ENCODE measurements at regions not wholly inside any gene's neighbourhood (a gene's known extent, or its start where the extent isn't known, plus 50 kb on each side); places are given as distances from the start of the nearest gene placed in this dataset.

DNA sequence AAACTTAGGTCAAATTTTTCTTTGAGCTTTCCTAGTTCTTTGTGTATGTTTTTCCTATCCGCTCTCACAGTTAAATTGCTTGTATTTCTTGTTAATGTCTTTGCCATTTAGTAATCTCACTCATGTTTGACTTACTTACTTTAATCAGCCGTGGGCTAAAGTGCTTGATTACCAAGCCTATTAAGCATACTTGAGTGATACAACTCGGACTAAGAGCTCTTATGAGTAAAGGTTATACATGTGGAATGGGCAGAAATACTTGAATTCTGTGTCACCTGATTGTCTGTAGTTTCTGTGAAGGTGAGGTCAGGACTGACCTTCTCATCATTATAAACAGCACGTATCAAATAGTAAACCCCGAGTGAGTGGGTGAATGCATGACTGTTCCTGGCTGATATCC, 664.5 kb downstream of the PDHA2 start (continued):
- TF ChIP-seq, protein P1, sequence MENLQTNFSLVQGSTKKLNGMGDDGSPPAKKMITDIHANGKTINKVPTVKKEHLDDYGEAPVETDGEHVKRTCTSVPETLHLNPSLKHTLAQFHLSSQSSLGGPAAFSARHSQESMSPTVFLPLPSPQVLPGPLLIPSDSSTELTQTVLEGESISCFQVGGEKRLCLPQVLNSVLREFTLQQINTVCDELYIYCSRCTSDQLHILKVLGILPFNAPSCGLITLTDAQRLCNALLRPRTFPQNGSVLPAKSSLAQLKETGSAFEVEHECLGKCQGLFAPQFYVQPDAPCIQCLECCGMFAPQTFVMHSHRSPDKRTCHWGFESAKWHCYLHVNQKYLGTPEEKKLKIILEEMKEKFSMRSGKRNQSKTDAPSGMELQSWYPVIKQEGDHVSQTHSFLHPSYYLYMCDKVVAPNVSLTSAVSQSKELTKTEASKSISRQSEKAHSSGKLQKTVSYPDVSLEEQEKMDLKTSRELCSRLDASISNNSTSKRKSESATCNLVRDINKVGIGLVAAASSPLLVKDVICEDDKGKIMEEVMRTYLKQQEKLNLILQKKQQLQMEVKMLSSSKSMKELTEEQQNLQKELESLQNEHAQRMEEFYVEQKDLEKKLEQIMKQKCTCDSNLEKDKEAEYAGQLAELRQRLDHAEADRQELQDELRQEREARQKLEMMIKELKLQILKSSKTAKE (IDR thresholded peaks at IDR 0.05; ENCODE audit: low read depth, poor library complexity, severe bottlenecking): no peak

DNA sequence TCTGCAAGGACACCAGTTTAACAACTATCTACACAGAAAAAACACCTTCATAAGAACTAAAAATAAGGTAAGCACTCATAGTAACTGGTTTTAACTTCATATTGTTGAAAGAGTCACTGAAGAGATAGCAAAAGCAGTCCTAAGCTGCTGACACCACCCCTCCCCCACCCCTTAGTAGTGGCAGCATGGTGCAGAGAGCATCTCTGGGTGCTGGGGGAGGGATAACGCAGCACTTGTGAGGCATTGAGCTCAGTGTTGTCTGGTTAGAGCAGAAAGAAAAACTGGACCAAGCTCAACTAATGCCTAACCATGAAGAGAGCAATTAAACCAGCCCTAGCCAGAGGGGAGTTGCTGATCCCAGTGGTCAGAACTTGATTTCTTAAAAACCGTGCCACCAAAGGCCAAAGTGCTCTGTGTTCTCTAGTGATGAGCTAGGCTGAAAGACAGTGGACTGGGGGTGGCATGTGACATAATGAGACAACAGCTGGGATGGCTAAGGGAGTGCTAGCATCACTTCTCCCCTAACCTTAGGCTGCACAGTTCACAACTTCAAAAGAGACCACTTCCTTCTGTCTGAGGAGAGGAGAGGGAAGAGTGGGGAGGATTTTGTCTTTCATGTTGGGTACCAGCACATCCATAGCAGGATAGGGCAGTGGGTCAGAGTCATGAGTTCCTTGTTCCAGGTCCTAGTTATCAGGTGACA, 669.3 kb downstream of the PDHA2 start:
- WGBS (ENCODE audit: insufficient coverage, insufficient replicate concordance, low lambda C conversion rate, missing lambda C conversion rate): 0% methylated on average over 2 of the region's 2 CpGs
- no peak for ATAC-seq
- TF ChIP-seq ZNF622 (IDR thresholded peaks at IDR 0.05) (no peak), NR2C1 (IDR thresholded peaks at IDR 0.05) (no peak), FOS (IDR thresholded peaks at IDR 0.05; ENCODE audit: borderline replicate concordance, extremely low read depth, insufficient read length) (no peak), HDGF (IDR thresholded peaks at IDR 0.05) (no peak), ZNF274 (IDR thresholded peaks at IDR 0.05; ENCODE audit: insufficient read depth, insufficient read length) (no peak), GATAD2B (conservative IDR thresholded peaks at IDR 0.05; ENCODE audit: low read depth) (no peak), TCF3 (IDR thresholded peaks at IDR 0.05; ENCODE audit: borderline replicate concordance, insufficient read depth, low read depth, low read length) (no peak)
- TF ChIP-seq, protein P2, sequence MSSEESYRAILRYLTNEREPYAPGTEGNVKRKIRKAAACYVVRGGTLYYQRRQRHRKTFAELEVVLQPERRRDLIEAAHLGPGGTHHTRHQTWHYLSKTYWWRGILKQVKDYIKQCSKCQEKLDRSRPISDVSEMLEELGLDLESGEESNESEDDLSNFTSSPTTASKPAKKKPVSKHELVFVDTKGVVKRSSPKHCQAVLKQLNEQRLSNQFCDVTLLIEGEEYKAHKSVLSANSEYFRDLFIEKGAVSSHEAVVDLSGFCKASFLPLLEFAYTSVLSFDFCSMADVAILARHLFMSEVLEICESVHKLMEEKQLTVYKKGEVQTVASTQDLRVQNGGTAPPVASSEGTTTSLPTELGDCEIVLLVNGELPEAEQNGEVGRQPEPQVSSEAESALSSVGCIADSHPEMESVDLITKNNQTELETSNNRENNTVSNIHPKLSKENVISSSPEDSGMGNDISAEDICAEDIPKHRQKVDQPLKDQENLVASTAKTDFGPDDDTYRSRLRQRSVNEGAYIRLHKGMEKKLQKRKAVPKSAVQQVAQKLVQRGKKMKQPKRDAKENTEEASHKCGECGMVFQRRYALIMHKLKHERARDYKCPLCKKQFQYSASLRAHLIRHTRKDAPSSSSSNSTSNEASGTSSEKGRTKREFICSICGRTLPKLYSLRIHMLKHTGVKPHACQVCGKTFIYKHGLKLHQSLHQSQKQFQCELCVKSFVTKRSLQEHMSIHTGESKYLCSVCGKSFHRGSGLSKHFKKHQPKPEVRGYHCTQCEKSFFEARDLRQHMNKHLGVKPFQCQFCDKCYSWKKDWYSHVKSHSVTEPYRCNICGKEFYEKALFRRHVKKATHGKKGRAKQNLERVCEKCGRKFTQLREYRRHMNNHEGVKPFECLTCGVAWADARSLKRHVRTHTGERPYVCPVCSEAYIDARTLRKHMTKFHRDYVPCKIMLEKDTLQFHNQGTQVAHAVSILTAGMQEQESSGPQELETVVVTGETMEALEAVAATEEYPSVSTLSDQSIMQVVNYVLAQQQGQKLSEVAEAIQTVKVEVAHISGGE (CRISPR knock-in tag; IDR thresholded peaks at IDR 0.05): no peak
- TF ChIP-seq, protein P3, sequence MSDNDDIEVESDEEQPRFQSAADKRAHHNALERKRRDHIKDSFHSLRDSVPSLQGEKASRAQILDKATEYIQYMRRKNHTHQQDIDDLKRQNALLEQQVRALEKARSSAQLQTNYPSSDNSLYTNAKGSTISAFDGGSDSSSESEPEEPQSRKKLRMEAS (IDR thresholded peaks at IDR 0.05; ENCODE audit: low read depth, low read length): no peak
- TF ChIP-seq, protein P1 (IDR thresholded peaks at IDR 0.05; ENCODE audit: low read depth, poor library complexity, severe bottlenecking): no peak
- TF ChIP-seq, protein P4, sequence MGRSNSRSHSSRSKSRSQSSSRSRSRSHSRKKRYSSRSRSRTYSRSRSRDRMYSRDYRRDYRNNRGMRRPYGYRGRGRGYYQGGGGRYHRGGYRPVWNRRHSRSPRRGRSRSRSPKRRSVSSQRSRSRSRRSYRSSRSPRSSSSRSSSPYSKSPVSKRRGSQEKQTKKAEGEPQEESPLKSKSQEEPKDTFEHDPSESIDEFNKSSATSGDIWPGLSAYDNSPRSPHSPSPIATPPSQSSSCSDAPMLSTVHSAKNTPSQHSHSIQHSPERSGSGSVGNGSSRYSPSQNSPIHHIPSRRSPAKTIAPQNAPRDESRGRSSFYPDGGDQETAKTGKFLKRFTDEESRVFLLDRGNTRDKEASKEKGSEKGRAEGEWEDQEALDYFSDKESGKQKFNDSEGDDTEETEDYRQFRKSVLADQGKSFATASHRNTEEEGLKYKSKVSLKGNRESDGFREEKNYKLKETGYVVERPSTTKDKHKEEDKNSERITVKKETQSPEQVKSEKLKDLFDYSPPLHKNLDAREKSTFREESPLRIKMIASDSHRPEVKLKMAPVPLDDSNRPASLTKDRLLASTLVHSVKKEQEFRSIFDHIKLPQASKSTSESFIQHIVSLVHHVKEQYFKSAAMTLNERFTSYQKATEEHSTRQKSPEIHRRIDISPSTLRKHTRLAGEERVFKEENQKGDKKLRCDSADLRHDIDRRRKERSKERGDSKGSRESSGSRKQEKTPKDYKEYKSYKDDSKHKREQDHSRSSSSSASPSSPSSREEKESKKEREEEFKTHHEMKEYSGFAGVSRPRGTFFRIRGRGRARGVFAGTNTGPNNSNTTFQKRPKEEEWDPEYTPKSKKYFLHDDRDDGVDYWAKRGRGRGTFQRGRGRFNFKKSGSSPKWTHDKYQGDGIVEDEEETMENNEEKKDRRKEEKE (IDR thresholded peaks at IDR 0.05): no peak

More for the DNA sequence above, 669.3 kb downstream of the PDHA2 start:
- Histone ChIP-seq H3K4me2 (ENCODE audit: control insufficient read depth, insufficient read depth) (no peak overlapping the region), H3K27me3 (replicated peaks in 1 of 2; ENCODE audit: control insufficient read depth in 2 of 2, insufficient read depth in 2 of 2, low read length in 1 of 2) (no peaks in the 10 kb centered on the region), H4K20me1 (ENCODE audit: control insufficient read depth, insufficient read depth) (no peaks in the 10 kb centered on the region), H3K27ac (ENCODE audit: control insufficient read depth, insufficient read depth) (no peak overlapping the region), H3K79me2 (ENCODE audit: control insufficient read depth, insufficient read depth, low read length) (no peaks in the 10 kb centered on the region), H3K36me3 (ENCODE audit: control insufficient read depth in 2 of 2, insufficient read depth in 2 of 2, low read length in 1 of 2) (no peaks in the 10 kb centered on the region), H2AFZ (ENCODE audit: control insufficient read depth, low read depth, low read length) (no peak overlapping the region), H3K9ac (ENCODE audit: control insufficient read depth, insufficient read depth, low read length) (no peak overlapping the region), H3K4me1 (ENCODE audit: control insufficient read depth, insufficient read depth, low read length) (no peaks in the 10 kb centered on the region), H3K4me3 (no peak overlapping the region), H3K9me3 (replicated peaks; ENCODE audit: control insufficient read depth, insufficient read depth, low read length) (no peaks in the 10 kb centered on the region)
- in situ Hi-C loops (cut with MboI): no loop called here
- FAIRE-seq (no peak), DNase-seq (ENCODE audit: low read depth, low spot score) (no peak)
- ChIA-PET RAD21 (ENCODE audit: unreplicated experiment) (no interaction called here), SMC1A (ENCODE audit: uncharacterized antibody, unreplicated experiment) (no interaction called here), POLR2A (no interaction called here), CTCF (no interaction called here)
- BruUV-seq (replicated peaks): no TSS peak
- intact Hi-C loops (cut with micrococcal nuclease; ENCODE audit: unreplicated experiment): no loop called here

Measured in GM12878 (cell line).